OCI-LY3 (cell line): ENCODE measurements at regions not wholly inside any gene's neighbourhood (a gene's known extent, or its start where the extent isn't known, plus 50 kb on each side); places are given as distances from the start of the nearest gene placed in this dataset.

ENCODE experiments used
- CTCF ChIP-seq: fragments of 200-600, 300-600 bp; sonication (generic); IDR thresholded peaks from 2 replicates; pipeline ENCODE4 v1.5.1; 2014; ENCODE audit warnings: antibody characterized with exemption, low read length, low read depth
- EZH2phosphoT487 ChIP-seq: fragments of 200-600 bp; shearing (Covaris generic); IDR thresholded peaks from 2 replicates; pipeline ENCODE4 v1.6.1; 2018; ENCODE audit warnings: antibody characterized with exemption, mixed run types, low read depth

- TF ChIP-seq CTCF (no peak), EZH2phosphoT487 (no peak)
Observed at GRCh38 chr3:177906126-177906511, 630.1 kb upstream of the KCNMB2 start.
